ENCODE measurements at regions not wholly inside any gene's neighbourhood (a gene's known extent, or its start where the extent isn't known, plus 50 kb on each side); places are given as distances from the start of the nearest gene placed in this dataset.
"Not testable (repeated sequence)": the region's sequence is repeated elsewhere in the genome, so short reads cannot be mapped to it uniquely, and the experiment has no call there.

GRCh38 chr7:65508581-65509367 is 135.1 kb downstream of the ZNF92 start:
- H3K36me3 ChIP-seq (ENCODE audit: control insufficient read depth, insufficient read depth, low read length); intact Hi-C loops (cut with micrococcal nuclease; ENCODE audit: unreplicated experiment); CTCF ChIA-PET; H3K9me3 ChIP-seq (ENCODE audit: control insufficient read depth, insufficient read depth, low read depth, low read length); H3K27ac ChIP-seq (ENCODE audit: low read length); BruUV-seq (replicated peaks); in situ Hi-C loops (cut with HindIII; ENCODE audit: low pct_unique_long_range_greater_than_20kb, low sequenced_read_pairs); POLR2A ChIA-PET; DNase-seq (ENCODE audit: low read depth, low spot score); H3K4me1 ChIP-seq (ENCODE audit: control insufficient read depth, insufficient read depth, low read length): not testable (repeated sequence)
- peaks cover 16% of the 10 kb centered on the region for H3K27me3 ChIP-seq (ENCODE audit: control insufficient read depth, insufficient read depth, low read length)
- peak; percentile 78; the same call in 1 of the 2 replicates for ATAC-seq
- H3K4me3 ChIP-seq (ENCODE audit: low read depth in 2 of 2, low read length in 2 of 2): peak overlapping the region; percentile 50 to 63

GRCh38 chr7:65509368-65510186 is 135.9 kb downstream of the ZNF92 start:
- TF ChIP-seq TCF7L2 (IDR thresholded peaks at IDR 0.05; ENCODE audit: low read depth, low read length): 0 out of 2 replicates have a peak, but pooled peaks have one; percentile 22
- TF ChIP-seq CTCF (IDR thresholded peaks at IDR 0.05): no peak
- no peak for DNase-seq (ENCODE audit: low read depth, low spot score)
- ATAC-seq: no peak
- POLR2A ChIA-PET: no interaction called here
- Histone ChIP-seq H3K4me3 (ENCODE audit: low read depth in 2 of 2, low read length in 2 of 2) (peak overlapping the region; percentile 50 to 63), H3K9me3 (ENCODE audit: control insufficient read depth, insufficient read depth, low read depth, low read length) (no peaks in the 10 kb centered on the region), H3K27me3 (ENCODE audit: control insufficient read depth, insufficient read depth, low read length) (peaks cover 16% of the 10 kb centered on the region), H3K4me1 (ENCODE audit: control insufficient read depth, insufficient read depth, low read length) (no peaks in the 10 kb centered on the region), H3K27ac (ENCODE audit: low read length) (no peak overlapping the region), H3K36me3 (ENCODE audit: control insufficient read depth, insufficient read depth, low read length) (no peaks in the 10 kb centered on the region)
- BruUV-seq (replicated peaks): no TSS peak
- CTCF ChIA-PET: interaction anchor here (0.5 kb wide), 1 partner anchor 473 kb away, joined by 10 read pairs; no protein-coding TSS in a partner anchor
- in situ Hi-C loops (cut with HindIII; ENCODE audit: low pct_unique_long_range_greater_than_20kb, low sequenced_read_pairs) (no loop called here), intact Hi-C loops (cut with micrococcal nuclease; ENCODE audit: unreplicated experiment) (no loop called here)

- CTCF ChIA-PET: interaction anchor here (0.5 kb wide), 1 partner anchor 473 kb away, joined by 10 read pairs; no protein-coding TSS in a partner anchor
- DNase-seq (ENCODE audit: low read depth, low spot score); H3K9me3 ChIP-seq (ENCODE audit: control insufficient read depth, insufficient read depth, low read depth, low read length); H3K36me3 ChIP-seq (ENCODE audit: control insufficient read depth, insufficient read depth, low read length); H3K4me1 ChIP-seq (ENCODE audit: control insufficient read depth, insufficient read depth, low read length); intact Hi-C loops (cut with micrococcal nuclease; ENCODE audit: unreplicated experiment); BruUV-seq (replicated peaks); ATAC-seq; in situ Hi-C loops (cut with HindIII; ENCODE audit: low pct_unique_long_range_greater_than_20kb, low sequenced_read_pairs); POLR2A ChIA-PET; H3K27ac ChIP-seq (ENCODE audit: low read length): not testable (repeated sequence)
- H3K27me3 ChIP-seq (ENCODE audit: control insufficient read depth, insufficient read depth, low read length): peaks cover 16% of the 10 kb centered on the region
- H3K4me3 ChIP-seq (ENCODE audit: low read depth in 2 of 2, low read length in 2 of 2): peak overlapping the region; percentile 50 to 63
Observed at GRCh38 chr7:65510187-65510538, 136.5 kb downstream of the ZNF92 start.

GRCh38 chr7:65519751-65520150 is 146.1 kb downstream of the ZNF92 start:
- H3K4me3 ChIP-seq (ENCODE audit: low read depth in 2 of 2, low read length in 2 of 2); H3K9me3 ChIP-seq (ENCODE audit: control insufficient read depth, insufficient read depth, low read depth, low read length); intact Hi-C loops (cut with micrococcal nuclease; ENCODE audit: unreplicated experiment); BruUV-seq (replicated peaks); DNase-seq (ENCODE audit: low read depth, low spot score); ATAC-seq; H3K27ac ChIP-seq (ENCODE audit: low read length); H3K36me3 ChIP-seq (ENCODE audit: control insufficient read depth, insufficient read depth, low read length); H3K27me3 ChIP-seq (ENCODE audit: control insufficient read depth, insufficient read depth, low read length); CTCF ChIA-PET; H3K4me1 ChIP-seq (ENCODE audit: control insufficient read depth, insufficient read depth, low read length); POLR2A ChIA-PET; in situ Hi-C loops (cut with HindIII; ENCODE audit: low pct_unique_long_range_greater_than_20kb, low sequenced_read_pairs): not testable (repeated sequence)

- POLR2A ChIA-PET; BruUV-seq (replicated peaks); H3K4me3 ChIP-seq (ENCODE audit: low read depth in 2 of 2, low read length in 2 of 2); in situ Hi-C loops (cut with HindIII; ENCODE audit: low pct_unique_long_range_greater_than_20kb, low sequenced_read_pairs); H3K9me3 ChIP-seq (ENCODE audit: control insufficient read depth, insufficient read depth, low read depth, low read length); DNase-seq (ENCODE audit: low read depth, low spot score); intact Hi-C loops (cut with micrococcal nuclease; ENCODE audit: unreplicated experiment); H3K27ac ChIP-seq (ENCODE audit: low read length); CTCF ChIA-PET; ATAC-seq; H3K4me1 ChIP-seq (ENCODE audit: control insufficient read depth, insufficient read depth, low read length); H3K27me3 ChIP-seq (ENCODE audit: control insufficient read depth, insufficient read depth, low read length); H3K36me3 ChIP-seq (ENCODE audit: control insufficient read depth, insufficient read depth, low read length): not testable (repeated sequence)
Observed at GRCh38 chr7:65545465-65546161, 172.0 kb downstream of the ZNF92 start.

- H3K9me3 ChIP-seq (ENCODE audit: control insufficient read depth, insufficient read depth, low read depth, low read length); ATAC-seq; CTCF ChIA-PET; H3K4me1 ChIP-seq (ENCODE audit: control insufficient read depth, insufficient read depth, low read length); in situ Hi-C loops (cut with HindIII; ENCODE audit: low pct_unique_long_range_greater_than_20kb, low sequenced_read_pairs); H3K4me3 ChIP-seq (ENCODE audit: low read depth in 2 of 2, low read length in 2 of 2); H3K27ac ChIP-seq (ENCODE audit: low read length); DNase-seq (ENCODE audit: low read depth, low spot score); POLR2A ChIA-PET; H3K27me3 ChIP-seq (ENCODE audit: control insufficient read depth, insufficient read depth, low read length); BruUV-seq (replicated peaks); H3K36me3 ChIP-seq (ENCODE audit: control insufficient read depth, insufficient read depth, low read length); intact Hi-C loops (cut with micrococcal nuclease; ENCODE audit: unreplicated experiment): not testable (repeated sequence)
Observed at GRCh38 chr7:65549589-65550443, 176.2 kb downstream of the ZNF92 start.
